ENCODE measurements at regions not wholly inside any gene's neighbourhood (a gene's known extent, or its start where the extent isn't known, plus 50 kb on each side); places are given as distances from the start of the nearest gene placed in this dataset.

GRCh38 chr15:101124731-101125451 is 127.0 kb downstream of the CHSY1 start:
- Histone ChIP-seq H3K4me3 (no peak overlapping the region), H3K27me3 (ENCODE audit: control insufficient read depth in 3 of 3, insufficient read depth in 3 of 3, low read length in 2 of 3) (no peaks in the 10 kb centered on the region), H3K36me3 (ENCODE audit: control insufficient read depth in 4 of 4, insufficient read depth in 4 of 4, low read length in 4 of 4) (no peaks in the 10 kb centered on the region), H3K4me1 (ENCODE audit: control insufficient read depth in 5 of 5, insufficient read depth in 5 of 5, low read length in 5 of 5) (peaks cover 6 to 51% (median 20%) of the 10 kb centered on the region in 5 donors), H3K9me3 (ENCODE audit: control insufficient read depth in 4 of 4, insufficient read depth in 3 of 4, low read length in 3 of 4) (peaks cover 0 to 3% (median 0%) of the 10 kb centered on the region in 4 donors), H3K9ac (ENCODE audit: insufficient read depth in 1 of 2, low read length in 2 of 2) (no peak overlapping the region), H3K27ac (ENCODE audit: low read depth in 1 of 2, low read length in 1 of 2) (no peak overlapping the region)
- no peak for TF ChIP-seq CTCF (IDR thresholded peaks at IDR 0.05; ENCODE audit: control extremely low read depth, extremely low read depth)
- no peak for DNase-seq
- ATAC-seq (ENCODE audit: insufficient read depth, low FRiP score) = no peak
- 36 to 67% methylated on average over 10 of the region's 10 CpGs for WGBS, 2 donors

- DNase-seq (no peak), ATAC-seq (ENCODE audit: insufficient read depth, low FRiP score) (no peak)
- no peaks in the 10 kb centered on the region for H3K27me3 ChIP-seq (ENCODE audit: control insufficient read depth in 3 of 3, insufficient read depth in 3 of 3, low read length in 2 of 3)
- 89 to 92% methylated on average over 6 of the region's 6 CpGs for WGBS, 2 donors
- TF ChIP-seq CTCF (IDR thresholded peaks at IDR 0.05; ENCODE audit: control extremely low read depth, extremely low read depth) = no peak
- H3K9me3 ChIP-seq (ENCODE audit: control insufficient read depth in 4 of 4, insufficient read depth in 3 of 4, low read length in 3 of 4) = peaks cover 0 to 3% (median 0%) of the 10 kb centered on the region in 4 donors
- peaks cover 5 to 44% (median 20%) of the 10 kb centered on the region in 5 donors for H3K4me1 ChIP-seq (ENCODE audit: control insufficient read depth in 5 of 5, insufficient read depth in 5 of 5, low read length in 5 of 5)
- no peaks in the 10 kb centered on the region for H3K36me3 ChIP-seq (ENCODE audit: control insufficient read depth in 4 of 4, insufficient read depth in 4 of 4, low read length in 4 of 4)
- H3K27ac ChIP-seq (ENCODE audit: low read depth in 1 of 2, low read length in 1 of 2) = no peak overlapping the region
- no peak overlapping the region for H3K9ac ChIP-seq (ENCODE audit: insufficient read depth in 1 of 2, low read length in 2 of 2)
- no peak overlapping the region for H3K4me3 ChIP-seq
Observed at GRCh38 chr15:101123222-101123910, 128.5 kb downstream of the CHSY1 start.

GRCh38 chr15:101122806-101123205 is 129.0 kb downstream of the CHSY1 start:
- no peak for TF ChIP-seq CTCF (IDR thresholded peaks at IDR 0.05; ENCODE audit: control extremely low read depth, extremely low read depth)
- ATAC-seq (ENCODE audit: insufficient read depth, low FRiP score) (no peak), DNase-seq (no peak)
- H3K27ac ChIP-seq (ENCODE audit: low read depth in 1 of 2, low read length in 1 of 2) = no peak overlapping the region
- 86% methylated on average over 8 of the region's 8 CpGs for WGBS, 2 donors
- no peaks in the 10 kb centered on the region for H3K27me3 ChIP-seq (ENCODE audit: control insufficient read depth in 3 of 3, insufficient read depth in 3 of 3, low read length in 2 of 3)
- no peak overlapping the region for H3K9ac ChIP-seq (ENCODE audit: insufficient read depth in 1 of 2, low read length in 2 of 2)
- no peaks in the 10 kb centered on the region for H3K9me3 ChIP-seq (ENCODE audit: control insufficient read depth in 4 of 4, insufficient read depth in 3 of 4, low read length in 3 of 4)
- H3K36me3 ChIP-seq (ENCODE audit: control insufficient read depth in 4 of 4, insufficient read depth in 4 of 4, low read length in 4 of 4) = no peaks in the 10 kb centered on the region
- peaks cover 0 to 38% (median 19%) of the 10 kb centered on the region in 5 donors for H3K4me1 ChIP-seq (ENCODE audit: control insufficient read depth in 5 of 5, insufficient read depth in 5 of 5, low read length in 5 of 5)
- no peak overlapping the region for H3K4me3 ChIP-seq
